Kidney epithelial cell (primary cell): ENCODE measurements at regions not wholly inside any gene's neighbourhood (a gene's known extent, or its start where the extent isn't known, plus 50 kb on each side); places are given as distances from the start of the nearest gene placed in this dataset.

ENCODE experiments used
- DNase-seq: peaks from one replicate; pipeline ENCODE4 v3.0.0-alpha.2; 2010; ENCODE audit warnings: low read depth
- H3K27me3 ChIP-seq: 2 replicates; pipeline ENCODE4 v1.6.0; 2011; ENCODE audit warnings: low read length; ENCODE audit not compliant: control insufficient read depth, insufficient read depth
- H3K36me3 ChIP-seq: 2 replicates; pipeline ENCODE4 v1.5.1; 2011; ENCODE audit warnings: low read length; ENCODE audit not compliant: control insufficient read depth, insufficient read depth
- H3K4me3 ChIP-seq: 2 replicates; pipeline ENCODE4 v1.5.1; 2011; ENCODE audit warnings: low read depth, mild to moderate bottlenecking, control low read depth, low read length
- TF ChIP-seq, protein P1 (sequence below): IDR thresholded peaks from 2 replicates; pipeline ENCODE4 v1.5.1; 2011; ENCODE audit warnings: mild to moderate bottlenecking, moderate library complexity, low read length, control low read depth, inconsistent platforms; ENCODE audit not compliant: insufficient read depth, poor library complexity, severe bottlenecking

DNA sequence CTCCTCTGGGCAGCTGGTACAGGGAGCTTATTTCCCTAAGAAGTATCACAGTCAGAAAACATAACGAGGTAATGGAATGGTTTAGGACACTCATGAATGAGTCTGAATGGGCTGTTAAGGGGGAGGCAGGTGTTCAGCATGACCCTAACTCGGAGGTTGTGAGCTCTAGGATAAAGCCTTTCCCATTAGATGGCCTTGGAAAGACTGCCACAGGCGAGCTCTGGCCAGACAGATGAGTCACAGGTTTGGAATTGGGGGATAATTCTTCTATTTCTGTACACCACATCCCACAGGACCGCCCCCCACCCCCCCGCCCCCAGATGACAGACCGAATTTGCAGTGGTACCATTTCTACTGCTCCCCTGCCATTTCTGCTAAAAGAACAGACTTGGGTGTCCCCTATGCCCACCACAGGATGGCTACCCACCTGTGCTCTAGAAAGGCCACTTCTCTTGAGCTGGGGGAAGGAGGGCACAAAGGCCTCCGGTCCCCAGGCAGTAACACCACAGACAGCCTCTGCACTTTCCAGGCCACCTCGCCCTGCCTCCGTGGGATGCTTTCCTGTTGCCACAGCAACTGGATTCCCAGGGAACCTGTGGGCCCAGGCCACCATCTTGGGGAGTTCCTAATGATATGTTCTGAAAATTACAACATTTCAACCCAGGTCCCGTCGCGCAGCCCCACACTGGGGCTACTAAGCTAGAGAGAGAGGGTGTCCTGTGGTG lies 76.7 kb downstream of the TRIM29 start:
- Histone ChIP-seq H3K4me3 (no peak overlapping the region), H3K36me3 (no peaks in the 10 kb centered on the region), H3K27me3 (peaks cover 12% of the 10 kb centered on the region)
- TF ChIP-seq, protein P1, sequence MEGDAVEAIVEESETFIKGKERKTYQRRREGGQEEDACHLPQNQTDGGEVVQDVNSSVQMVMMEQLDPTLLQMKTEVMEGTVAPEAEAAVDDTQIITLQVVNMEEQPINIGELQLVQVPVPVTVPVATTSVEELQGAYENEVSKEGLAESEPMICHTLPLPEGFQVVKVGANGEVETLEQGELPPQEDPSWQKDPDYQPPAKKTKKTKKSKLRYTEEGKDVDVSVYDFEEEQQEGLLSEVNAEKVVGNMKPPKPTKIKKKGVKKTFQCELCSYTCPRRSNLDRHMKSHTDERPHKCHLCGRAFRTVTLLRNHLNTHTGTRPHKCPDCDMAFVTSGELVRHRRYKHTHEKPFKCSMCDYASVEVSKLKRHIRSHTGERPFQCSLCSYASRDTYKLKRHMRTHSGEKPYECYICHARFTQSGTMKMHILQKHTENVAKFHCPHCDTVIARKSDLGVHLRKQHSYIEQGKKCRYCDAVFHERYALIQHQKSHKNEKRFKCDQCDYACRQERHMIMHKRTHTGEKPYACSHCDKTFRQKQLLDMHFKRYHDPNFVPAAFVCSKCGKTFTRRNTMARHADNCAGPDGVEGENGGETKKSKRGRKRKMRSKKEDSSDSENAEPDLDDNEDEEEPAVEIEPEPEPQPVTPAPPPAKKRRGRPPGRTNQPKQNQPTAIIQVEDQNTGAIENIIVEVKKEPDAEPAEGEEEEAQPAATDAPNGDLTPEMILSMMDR: no peak
- no peak for DNase-seq

DNA sequence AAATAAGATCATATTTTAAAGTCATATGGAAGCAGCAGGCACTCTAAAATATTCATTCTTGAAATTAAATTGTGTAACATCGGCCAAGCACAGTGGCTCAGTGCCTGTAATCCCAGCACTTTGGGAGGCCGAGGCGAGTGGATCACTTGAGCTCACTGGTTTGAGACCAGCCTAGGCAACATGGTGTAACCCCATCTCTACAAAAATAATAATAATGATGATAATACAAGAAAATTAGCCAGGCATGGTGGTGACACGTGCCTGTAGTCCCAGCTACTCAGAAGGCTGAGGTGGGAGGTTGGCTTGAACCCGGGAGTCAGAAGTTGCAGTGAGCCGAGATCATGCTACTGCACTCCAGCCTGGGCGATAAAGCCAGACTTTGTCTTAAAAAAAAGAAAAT lies 77.4 kb downstream of the TRIM29 start:
- TF ChIP-seq, protein P1: no peak
- H3K4me3 ChIP-seq: no peak overlapping the region
- H3K36me3 ChIP-seq: no peaks in the 10 kb centered on the region
- H3K27me3 ChIP-seq: peaks cover 12% of the 10 kb centered on the region
- DNase-seq: no peak

DNA sequence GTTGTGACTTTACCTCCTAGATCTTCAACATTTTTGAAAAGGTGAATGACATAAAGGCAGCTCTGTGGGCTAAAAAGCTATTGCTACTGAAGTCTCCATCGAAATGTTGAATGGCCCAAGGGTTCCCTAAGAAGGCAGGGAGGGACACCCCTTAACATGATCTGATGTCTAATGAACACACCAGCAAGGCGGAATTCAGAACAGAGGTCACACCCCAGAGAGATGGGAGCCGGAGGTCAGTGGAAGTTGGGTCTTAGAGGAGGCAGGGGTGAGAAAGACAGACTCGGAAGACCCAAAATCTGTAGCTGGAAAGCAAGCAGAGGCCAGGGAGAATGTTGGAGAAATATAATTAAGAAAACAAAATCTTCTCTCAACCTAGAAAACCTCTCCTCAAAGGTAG lies 79.0 kb downstream of the TRIM29 start:
- peaks cover 10% of the 10 kb centered on the region for H3K27me3 ChIP-seq
- no peak overlapping the region for H3K4me3 ChIP-seq
- TF ChIP-seq, protein P1: no peak
- H3K36me3 ChIP-seq: no peaks in the 10 kb centered on the region
- DNase-seq: no peak

GRCh38 chr11:120057595-120058581 lies 80.0 kb downstream of the TRIM29 start:
- Histone ChIP-seq H3K36me3 (no peaks in the 10 kb centered on the region), H3K27me3 (peaks cover 6% of the 10 kb centered on the region), H3K4me3 (no peak overlapping the region)
- TF ChIP-seq, protein P1: no peak
- no peak for DNase-seq

GRCh38 chr11:120057028-120057330 lies 80.9 kb downstream of the TRIM29 start:
- Histone ChIP-seq H3K36me3 (no peaks in the 10 kb centered on the region), H3K4me3 (no peak overlapping the region), H3K27me3 (no peaks in the 10 kb centered on the region)
- no peak for DNase-seq
- TF ChIP-seq, protein P1: no peak
